PFSK-1 (cell line): ENCODE measurements at regions not wholly inside any gene's neighbourhood (a gene's known extent, or its start where the extent isn't known, plus 50 kb on each side); places are given as distances from the start of the nearest gene placed in this dataset.

ENCODE experiments used
- FOXP2 ChIP-seq: optimal IDR thresholded peaks from 2 replicates; pipeline ENCODE3; 2011; ENCODE audit warnings: borderline replicate concordance, control low read depth, inconsistent platforms; ENCODE audit not compliant: insufficient read depth; ENCODE audit errors: extremely low read length, extremely low read depth
- POLR2AphosphoS5 ChIP-seq: IDR thresholded peaks from 2 replicates; pipeline ENCODE4 v1.6.1; 2012; ENCODE audit warnings: low read depth, mild to moderate bottlenecking, control low read depth, low read length, moderate library complexity
- SIN3A ChIP-seq: IDR thresholded peaks from 2 replicates; pipeline ENCODE4 v1.6.1; 2012; ENCODE audit warnings: mild to moderate bottlenecking, low read length, moderate library complexity, borderline replicate concordance; ENCODE audit not compliant: insufficient read depth
- TAF1 ChIP-seq: IDR thresholded peaks from 2 replicates; pipeline ENCODE4 v1.6.1; 2012; ENCODE audit warnings: low read length, control low read depth, borderline replicate concordance; ENCODE audit not compliant: insufficient read depth
- TF ChIP-seq, protein P1 (sequence below), 2 experiments: IDR thresholded peaks; 2 replicates each; pipeline versions ENCODE4 v1.6.1 to v1.8.0; 2011 to 2012; ENCODE audit warnings: low read depth in 2 of 2, low read length in 2 of 2, control low read depth in 1 of 2, inconsistent platforms in 1 of 2, mild to moderate bottlenecking in 1 of 2, moderate library complexity in 1 of 2; ENCODE audit not compliant: insufficient read depth in 1 of 2

DNA sequence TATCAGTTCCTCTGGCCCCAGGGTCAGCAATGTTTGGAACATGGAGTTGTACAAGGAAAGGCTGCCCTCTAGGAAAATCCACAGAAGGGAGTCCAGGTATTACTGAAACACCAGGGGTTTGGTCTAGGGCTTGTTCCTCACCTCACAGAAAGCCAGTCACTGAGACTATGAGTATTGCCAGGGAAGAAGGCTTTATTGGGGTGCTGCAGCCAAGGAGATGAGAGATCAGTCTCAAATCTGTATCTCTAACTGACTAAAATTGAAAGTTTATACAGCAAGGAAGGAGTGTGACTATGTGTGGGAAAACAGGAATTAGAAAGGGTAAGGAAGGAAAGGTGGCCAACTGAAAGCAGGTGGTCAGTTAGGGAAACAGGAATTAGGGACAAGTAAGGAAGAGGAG is 172.3 kb downstream of the LYPLAL1 start:
- no peak for TF ChIP-seq SIN3A
- no peak for TF ChIP-seq POLR2AphosphoS5
- TF ChIP-seq FOXP2 = no peak
- TF ChIP-seq, protein P1, sequence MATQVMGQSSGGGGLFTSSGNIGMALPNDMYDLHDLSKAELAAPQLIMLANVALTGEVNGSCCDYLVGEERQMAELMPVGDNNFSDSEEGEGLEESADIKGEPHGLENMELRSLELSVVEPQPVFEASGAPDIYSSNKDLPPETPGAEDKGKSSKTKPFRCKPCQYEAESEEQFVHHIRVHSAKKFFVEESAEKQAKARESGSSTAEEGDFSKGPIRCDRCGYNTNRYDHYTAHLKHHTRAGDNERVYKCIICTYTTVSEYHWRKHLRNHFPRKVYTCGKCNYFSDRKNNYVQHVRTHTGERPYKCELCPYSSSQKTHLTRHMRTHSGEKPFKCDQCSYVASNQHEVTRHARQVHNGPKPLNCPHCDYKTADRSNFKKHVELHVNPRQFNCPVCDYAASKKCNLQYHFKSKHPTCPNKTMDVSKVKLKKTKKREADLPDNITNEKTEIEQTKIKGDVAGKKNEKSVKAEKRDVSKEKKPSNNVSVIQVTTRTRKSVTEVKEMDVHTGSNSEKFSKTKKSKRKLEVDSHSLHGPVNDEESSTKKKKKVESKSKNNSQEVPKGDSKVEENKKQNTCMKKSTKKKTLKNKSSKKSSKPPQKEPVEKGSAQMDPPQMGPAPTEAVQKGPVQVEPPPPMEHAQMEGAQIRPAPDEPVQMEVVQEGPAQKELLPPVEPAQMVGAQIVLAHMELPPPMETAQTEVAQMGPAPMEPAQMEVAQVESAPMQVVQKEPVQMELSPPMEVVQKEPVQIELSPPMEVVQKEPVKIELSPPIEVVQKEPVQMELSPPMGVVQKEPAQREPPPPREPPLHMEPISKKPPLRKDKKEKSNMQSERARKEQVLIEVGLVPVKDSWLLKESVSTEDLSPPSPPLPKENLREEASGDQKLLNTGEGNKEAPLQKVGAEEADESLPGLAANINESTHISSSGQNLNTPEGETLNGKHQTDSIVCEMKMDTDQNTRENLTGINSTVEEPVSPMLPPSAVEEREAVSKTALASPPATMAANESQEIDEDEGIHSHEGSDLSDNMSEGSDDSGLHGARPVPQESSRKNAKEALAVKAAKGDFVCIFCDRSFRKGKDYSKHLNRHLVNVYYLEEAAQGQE (IDR thresholded peaks at IDR 0.05; ENCODE audit: insufficient read depth in 1 of 2, low read depth in 2 of 2, low read length in 2 of 2) = no peak
- no peak for TF ChIP-seq TAF1

DNA sequence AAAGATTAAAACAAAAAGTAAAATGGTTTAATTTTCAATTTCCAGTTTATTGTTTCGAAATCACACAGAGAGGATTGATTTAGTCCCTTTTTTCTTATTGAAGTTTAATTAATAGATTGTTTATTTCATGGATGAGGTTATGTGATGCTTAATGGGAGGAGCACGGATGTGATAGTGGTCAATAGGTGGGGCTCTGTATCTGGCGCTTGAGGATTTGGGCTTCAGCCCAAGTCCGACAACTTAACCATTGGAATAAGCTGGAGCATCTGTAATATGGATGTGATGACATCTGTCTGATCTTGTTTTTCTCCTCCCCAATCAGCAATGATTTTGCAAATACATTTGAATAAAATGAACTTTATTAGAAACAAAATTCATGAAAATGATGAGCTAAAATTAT is 169.2 kb downstream of the LYPLAL1 start:
- TF ChIP-seq POLR2AphosphoS5 = no peak
- TF ChIP-seq, protein P1 (IDR thresholded peaks at IDR 0.05; ENCODE audit: insufficient read depth in 1 of 2, low read depth in 2 of 2, low read length in 2 of 2) = no peak
- TF ChIP-seq TAF1 = no peak
- TF ChIP-seq SIN3A = no peak
- TF ChIP-seq FOXP2 = no peak

DNA sequence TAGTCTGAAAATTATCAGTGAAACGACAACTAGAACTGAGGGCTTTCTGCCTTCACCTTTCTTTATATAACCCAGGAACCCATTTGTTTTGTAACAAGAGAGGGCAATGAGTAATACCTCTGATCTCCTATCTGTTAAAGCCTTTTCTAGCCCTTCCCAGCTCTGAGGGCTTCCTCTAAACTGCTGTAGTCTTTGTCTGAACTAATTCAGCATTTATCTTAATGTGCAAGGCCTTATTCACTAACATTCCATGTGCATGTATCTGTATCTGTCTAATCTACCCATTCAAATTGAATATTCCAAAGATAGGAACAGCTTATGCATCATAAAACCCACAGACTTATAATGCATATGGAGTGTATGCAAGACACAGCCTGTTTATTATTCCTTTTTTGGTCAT is 167.1 kb downstream of the LYPLAL1 start:
- TF ChIP-seq SIN3A = no peak
- no peak for TF ChIP-seq TAF1
- no peak for TF ChIP-seq FOXP2
- TF ChIP-seq POLR2AphosphoS5 = no peak
- TF ChIP-seq, protein P1 (IDR thresholded peaks at IDR 0.05; ENCODE audit: insufficient read depth in 1 of 2, low read depth in 2 of 2, low read length in 2 of 2) = no peak

DNA sequence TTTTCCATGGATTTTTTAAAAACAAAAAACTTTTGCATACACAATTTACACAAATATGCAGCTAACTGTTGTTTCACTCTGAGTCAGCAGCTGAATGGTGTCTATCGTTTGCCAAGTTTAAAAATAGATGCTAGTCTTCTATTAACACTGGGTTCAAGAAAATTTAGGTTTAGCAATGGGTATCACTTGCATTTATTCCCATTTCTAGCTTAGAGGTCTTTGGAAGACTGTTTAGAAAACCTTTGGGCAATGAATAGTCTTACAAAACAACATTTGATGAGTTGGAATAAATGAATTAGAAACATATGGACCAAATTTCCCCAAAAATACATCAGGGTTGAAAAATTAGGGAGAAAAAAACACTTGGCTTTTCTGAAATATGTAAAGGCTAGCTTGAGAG is 165.8 kb downstream of the LYPLAL1 start:
- TF ChIP-seq FOXP2 (no peak), TAF1 (no peak), SIN3A (no peak), POLR2AphosphoS5 (no peak)
- TF ChIP-seq, protein P1 (IDR thresholded peaks at IDR 0.05; ENCODE audit: insufficient read depth in 1 of 2, low read depth in 2 of 2, low read length in 2 of 2) = no peak

DNA sequence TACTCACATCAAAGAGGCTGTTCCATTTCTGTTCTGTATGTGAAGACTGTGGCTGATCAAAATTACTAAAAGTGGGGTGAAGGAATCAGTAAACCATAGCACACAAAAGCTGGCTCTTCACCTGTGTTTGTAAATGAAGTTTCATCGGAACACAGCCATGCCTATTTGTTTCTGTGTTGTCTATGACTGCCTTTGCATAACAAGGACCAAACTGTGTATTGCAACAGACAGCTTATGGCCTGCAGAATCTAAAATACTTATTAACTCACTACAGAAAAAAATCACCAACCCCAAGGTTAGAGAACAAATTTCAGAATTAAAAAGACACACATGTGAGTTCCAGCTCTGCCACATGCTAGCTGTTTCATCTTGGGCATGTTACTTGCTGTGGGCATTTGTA is 163.9 kb downstream of the LYPLAL1 start:
- TF ChIP-seq TAF1 (no peak), SIN3A (no peak), POLR2AphosphoS5 (no peak), FOXP2 (no peak)
- TF ChIP-seq, protein P1 (IDR thresholded peaks at IDR 0.05; ENCODE audit: insufficient read depth in 1 of 2, low read depth in 2 of 2, low read length in 2 of 2) = no peak
